T follicular helper cell (primary cell): ENCODE measurements at regions not wholly inside any gene's neighbourhood (a gene's known extent, or its start where the extent isn't known, plus 50 kb on each side); places are given as distances from the start of the nearest gene placed in this dataset.
A peak's percentile ranks its signal among the peaks of the same experiment; 100 is the strongest.
"Not testable (repeated sequence)": the region's sequence is repeated elsewhere in the genome, so short reads cannot be mapped to it uniquely, and the experiment has no call there.

Experiments
- DNase-seq: peaks from one replicate; pipeline ENCODE4 v3.0.0-alpha.2; 2020; ENCODE audit warnings: low read depth

- not testable (repeated sequence) for DNase-seq
These were observed 168.5 kb upstream of the FAM72C start for GRCh38 chr1:144140243-144140642.

GRCh38 chr1:144105006-144105405, 133.2 kb upstream of the FAM72C start:
- not testable (repeated sequence) for DNase-seq

GRCh38 chr1:144104000-144104677, 132.4 kb upstream of the FAM72C start:
- DNase-seq: peak; percentile 9

GRCh38 chr1:144103156-144103880, 131.5 kb upstream of the FAM72C start:
- DNase-seq: peak; percentile 19

GRCh38 chr1:144102046-144102745, 130.4 kb upstream of the FAM72C start:
- DNase-seq: not testable (repeated sequence)

GRCh38 chr1:144101397-144102045, 129.7 kb upstream of the FAM72C start:
- DNase-seq: no peak

GRCh38 chr1:144077167-144077841, 105.5 kb upstream of the FAM72C start:
- not testable (repeated sequence) for DNase-seq

- not testable (repeated sequence) for DNase-seq
These were observed 104.9 kb upstream of the FAM72C start for GRCh38 chr1:144076646-144077045.

- DNase-seq: not testable (repeated sequence)
These were observed 98.7 kb upstream of the FAM72C start for GRCh38 chr1:144070394-144071053.

- DNase-seq: not testable (repeated sequence)
These were observed 95.3 kb upstream of the FAM72C start for GRCh38 chr1:144067042-144067441.

- not testable (repeated sequence) for DNase-seq
These were observed 94.5 kb upstream of the FAM72C start for GRCh38 chr1:144066071-144066813.

- not testable (repeated sequence) for DNase-seq
These were observed 93.7 kb upstream of the FAM72C start for GRCh38 chr1:144065299-144066060.

GRCh38 chr1:144049365-144049764, 77.6 kb upstream of the FAM72C start:
- DNase-seq: not testable (repeated sequence)

GRCh38 chr1:144046645-144047044, 74.9 kb upstream of the FAM72C start:
- DNase-seq: not testable (repeated sequence)

GRCh38 chr1:144045751-144046546, 74.2 kb upstream of the FAM72C start:
- DNase-seq: not testable (repeated sequence)

- DNase-seq: not testable (repeated sequence)
These were observed 70.5 kb upstream of the FAM72C start for GRCh38 chr1:144042251-144042650.

- not testable (repeated sequence) for DNase-seq
These were observed 68.5 kb upstream of the FAM72C start for GRCh38 chr1:144040293-144040692.

GRCh38 chr1:144034045-144034444, 62.3 kb upstream of the FAM72C start:
- DNase-seq: not testable (repeated sequence)

- DNase-seq: not testable (repeated sequence)
These were observed 59.8 kb upstream of the FAM72C start for GRCh38 chr1:144031550-144031949.
